ENCODE measurements at regions not wholly inside any gene's neighbourhood (a gene's known extent, or its start where the extent isn't known, plus 50 kb on each side); places are given as distances from the start of the nearest gene placed in this dataset.

DNA sequence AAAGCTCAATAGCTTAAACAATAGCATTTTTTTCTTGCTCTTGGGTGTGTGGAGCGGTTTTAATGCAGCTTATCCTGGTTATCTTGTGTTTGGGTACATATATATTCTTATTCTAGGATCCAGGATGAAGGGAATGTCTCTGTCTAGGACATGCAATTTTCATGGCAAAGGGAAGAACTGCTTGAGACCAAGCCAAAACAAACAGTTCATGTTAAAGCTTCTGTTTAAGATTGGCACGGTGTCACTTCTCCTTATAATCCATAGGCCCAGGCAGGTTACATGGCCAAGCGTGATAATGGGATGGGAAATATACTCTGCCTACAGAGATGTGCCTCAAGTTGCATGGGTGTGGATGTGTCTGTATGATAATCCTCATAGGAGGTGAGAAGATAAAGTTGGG, 177.1 kb upstream of the PGR start:
- TF ChIP-seq, protein P1, sequence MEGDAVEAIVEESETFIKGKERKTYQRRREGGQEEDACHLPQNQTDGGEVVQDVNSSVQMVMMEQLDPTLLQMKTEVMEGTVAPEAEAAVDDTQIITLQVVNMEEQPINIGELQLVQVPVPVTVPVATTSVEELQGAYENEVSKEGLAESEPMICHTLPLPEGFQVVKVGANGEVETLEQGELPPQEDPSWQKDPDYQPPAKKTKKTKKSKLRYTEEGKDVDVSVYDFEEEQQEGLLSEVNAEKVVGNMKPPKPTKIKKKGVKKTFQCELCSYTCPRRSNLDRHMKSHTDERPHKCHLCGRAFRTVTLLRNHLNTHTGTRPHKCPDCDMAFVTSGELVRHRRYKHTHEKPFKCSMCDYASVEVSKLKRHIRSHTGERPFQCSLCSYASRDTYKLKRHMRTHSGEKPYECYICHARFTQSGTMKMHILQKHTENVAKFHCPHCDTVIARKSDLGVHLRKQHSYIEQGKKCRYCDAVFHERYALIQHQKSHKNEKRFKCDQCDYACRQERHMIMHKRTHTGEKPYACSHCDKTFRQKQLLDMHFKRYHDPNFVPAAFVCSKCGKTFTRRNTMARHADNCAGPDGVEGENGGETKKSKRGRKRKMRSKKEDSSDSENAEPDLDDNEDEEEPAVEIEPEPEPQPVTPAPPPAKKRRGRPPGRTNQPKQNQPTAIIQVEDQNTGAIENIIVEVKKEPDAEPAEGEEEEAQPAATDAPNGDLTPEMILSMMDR (IDR thresholded peaks at IDR 0.05; ENCODE audit: low read depth, low read length), result no peak
- no peak for TF ChIP-seq EZH2phosphoT487 (IDR thresholded peaks at IDR 0.05; ENCODE audit: low read depth)
